GM19395 (cell line): ENCODE measurements at regions not wholly inside any gene's neighbourhood (a gene's known extent, or its start where the extent isn't known, plus 50 kb on each side); places are given as distances from the start of the nearest gene placed in this dataset.
A peak's percentile ranks its signal among the peaks of the same experiment; 100 is the strongest.
"Not testable (repeated sequence)": the region's sequence is repeated elsewhere in the genome, so short reads cannot be mapped to it uniquely, and the experiment has no call there.

Experiments
- ATAC-seq: cut with Tn5 transposase; IDR thresholded peaks from one replicate; pipeline ENCODE4 v1.9.1; 2021; ENCODE audit warnings: mild to moderate bottlenecking, moderate library complexity; ENCODE audit not compliant: unreplicated experiment

DNA sequence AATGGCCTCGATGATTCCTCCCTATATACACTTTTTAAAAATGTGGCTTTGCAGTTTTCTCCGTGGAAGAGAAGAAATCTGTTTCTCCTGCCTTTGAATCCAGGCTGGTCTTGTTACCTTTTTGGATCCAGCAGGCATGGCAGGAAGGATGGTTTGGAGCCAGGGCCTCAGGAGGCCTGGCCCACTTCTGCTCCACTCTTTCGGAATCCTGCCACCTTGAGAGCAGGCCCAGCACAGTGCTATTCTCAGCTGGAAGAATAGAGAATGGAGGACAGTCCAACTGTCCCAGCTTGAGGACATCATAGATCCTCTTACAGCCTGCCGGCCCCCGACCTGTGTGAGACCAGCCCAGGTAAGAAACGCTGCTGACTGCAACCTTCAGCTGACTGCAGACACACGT is 421.5 kb downstream of the FUT8 start:
- ATAC-seq = no peak

DNA sequence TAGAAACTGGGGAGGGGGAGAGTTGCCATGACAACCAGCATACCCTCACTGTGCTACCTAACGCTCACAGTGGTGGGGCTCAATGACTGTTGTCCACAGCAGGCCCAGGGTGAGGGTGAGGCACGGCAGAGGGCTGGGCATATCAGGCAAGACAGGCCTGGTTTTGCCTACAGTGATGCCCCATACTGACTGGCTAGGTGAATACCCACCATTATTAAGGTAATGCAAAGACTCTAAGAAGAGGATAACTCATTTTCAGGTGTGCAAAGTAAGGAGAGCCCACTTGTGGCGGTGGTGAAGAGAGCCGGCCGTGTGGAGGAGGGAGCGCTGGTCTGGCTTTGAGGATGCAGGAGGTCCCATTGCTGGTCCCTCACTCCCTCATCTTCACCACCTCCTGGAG is 422.3 kb downstream of the FUT8 start:
- ATAC-seq = no peak

DNA sequence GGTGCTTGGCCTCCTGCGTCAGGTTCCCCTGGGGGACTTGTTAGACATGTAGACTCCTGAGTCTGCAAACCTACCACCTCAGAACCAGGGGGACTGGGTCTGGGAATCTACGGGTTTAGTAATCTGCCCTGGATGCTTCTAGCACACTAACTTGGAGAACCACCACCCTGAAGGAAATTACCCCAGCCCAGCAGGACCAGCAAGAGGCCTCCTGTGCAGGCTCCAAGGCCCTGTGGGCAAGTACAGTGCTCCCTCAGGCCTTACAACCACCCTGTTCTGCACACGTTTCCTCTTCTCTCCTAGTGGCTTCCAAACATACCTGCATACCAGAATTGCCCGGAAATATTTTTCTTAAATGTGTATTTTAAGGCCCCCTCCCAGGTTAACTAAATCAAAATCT is 423.0 kb downstream of the FUT8 start:
- ATAC-seq = no peak

DNA sequence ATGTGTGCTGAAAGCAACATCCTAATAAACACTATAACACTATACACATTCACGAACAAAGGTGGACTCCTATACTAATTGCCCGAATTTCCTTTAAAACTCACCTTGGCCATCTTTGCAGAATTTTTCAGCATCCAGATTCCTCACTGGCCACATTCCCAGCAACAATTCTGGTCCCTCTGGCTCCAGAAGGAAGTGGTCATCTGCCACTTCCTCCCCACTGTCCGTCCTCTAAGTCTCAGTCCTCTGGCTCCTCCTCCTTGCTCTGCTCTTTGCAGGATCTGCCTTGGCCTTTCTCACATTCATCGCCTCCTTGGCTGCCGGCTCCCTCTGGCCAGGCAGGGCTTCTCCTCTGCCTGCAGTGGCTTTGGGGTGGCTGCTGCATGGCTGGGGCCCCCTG is 426.0 kb downstream of the FUT8 start:
- no peak for ATAC-seq

DNA sequence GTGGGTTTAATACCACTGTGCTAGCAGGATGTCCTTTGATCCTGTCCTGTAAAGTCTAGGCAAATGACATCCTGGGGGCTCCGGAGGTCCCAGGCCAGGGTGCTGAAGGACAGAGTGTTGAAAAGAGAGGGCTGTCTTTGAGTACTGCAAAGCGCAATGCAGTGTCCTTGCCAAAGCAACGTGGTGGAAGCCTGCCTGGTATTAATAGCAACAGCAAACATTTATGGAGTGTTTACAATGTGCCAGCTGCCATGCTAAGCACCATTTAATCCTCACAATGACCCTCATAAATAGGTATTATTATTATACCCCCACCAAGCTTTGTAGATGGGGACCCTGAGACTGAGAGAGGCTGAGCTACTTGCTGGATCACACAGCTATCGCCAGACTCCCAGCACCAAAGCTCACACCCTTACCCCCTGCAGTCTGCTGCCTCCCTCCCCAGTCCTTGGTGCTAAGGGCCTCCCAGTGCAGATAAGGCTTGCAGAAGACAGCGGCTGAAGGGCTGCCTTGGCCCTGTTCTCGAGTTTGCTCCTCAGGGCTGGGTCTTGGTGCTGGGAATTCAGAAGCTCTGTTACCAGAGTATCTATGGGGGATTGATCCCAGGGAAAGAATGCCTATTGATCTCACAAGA is 427.7 kb downstream of the FUT8 start:
- no peak for ATAC-seq

DNA sequence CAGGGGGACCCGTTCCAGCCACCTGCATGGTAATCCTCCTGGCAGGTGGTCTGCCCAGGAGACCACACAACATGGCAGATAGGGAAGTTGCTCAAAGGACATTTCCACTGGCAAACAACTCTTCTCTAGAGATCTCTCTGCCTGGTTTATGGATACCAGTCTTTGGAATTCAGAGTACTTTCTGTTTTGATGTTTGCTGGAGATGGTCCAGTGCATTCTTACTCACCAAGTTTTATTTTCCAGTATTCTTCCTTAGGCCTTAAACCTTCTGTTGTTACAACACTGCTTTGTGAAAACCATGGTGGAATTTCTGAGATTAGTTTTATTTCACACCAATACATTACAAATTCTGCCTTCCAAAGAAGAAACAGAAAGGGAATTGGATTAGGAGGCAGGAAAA is 428.3 kb downstream of the FUT8 start:
- no peak for ATAC-seq

DNA sequence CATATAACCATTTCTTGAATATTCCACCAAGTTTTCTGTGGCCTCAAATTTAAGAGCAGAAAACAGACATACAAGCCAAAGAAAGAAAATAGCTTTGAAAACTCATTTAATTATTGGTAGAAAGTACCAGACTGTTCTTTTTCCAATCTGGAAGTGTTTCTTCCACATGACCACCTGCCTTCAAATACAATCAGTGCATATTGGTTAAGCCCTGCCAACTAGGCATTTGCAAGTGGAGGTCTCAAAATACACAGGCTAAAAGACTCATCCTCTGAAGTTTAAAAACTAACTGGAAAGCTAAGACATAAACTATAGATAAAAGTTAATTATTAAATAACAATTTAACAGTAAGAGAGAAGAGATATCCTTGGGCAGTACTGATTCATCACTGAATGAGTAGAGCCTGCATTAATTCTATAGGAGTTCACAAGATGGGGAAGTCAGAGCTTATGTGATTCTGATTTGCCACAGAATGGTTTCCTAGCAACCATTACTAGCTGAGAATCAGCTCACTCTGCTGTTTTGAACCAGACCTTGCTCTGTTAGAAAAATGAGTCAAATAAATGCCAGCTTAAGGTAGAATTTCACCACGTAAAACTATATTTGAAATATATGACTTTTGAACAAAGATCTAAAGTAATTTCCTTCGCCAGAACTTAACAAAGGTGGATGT is 433.8 kb downstream of the FUT8 start:
- no peak for ATAC-seq

DNA sequence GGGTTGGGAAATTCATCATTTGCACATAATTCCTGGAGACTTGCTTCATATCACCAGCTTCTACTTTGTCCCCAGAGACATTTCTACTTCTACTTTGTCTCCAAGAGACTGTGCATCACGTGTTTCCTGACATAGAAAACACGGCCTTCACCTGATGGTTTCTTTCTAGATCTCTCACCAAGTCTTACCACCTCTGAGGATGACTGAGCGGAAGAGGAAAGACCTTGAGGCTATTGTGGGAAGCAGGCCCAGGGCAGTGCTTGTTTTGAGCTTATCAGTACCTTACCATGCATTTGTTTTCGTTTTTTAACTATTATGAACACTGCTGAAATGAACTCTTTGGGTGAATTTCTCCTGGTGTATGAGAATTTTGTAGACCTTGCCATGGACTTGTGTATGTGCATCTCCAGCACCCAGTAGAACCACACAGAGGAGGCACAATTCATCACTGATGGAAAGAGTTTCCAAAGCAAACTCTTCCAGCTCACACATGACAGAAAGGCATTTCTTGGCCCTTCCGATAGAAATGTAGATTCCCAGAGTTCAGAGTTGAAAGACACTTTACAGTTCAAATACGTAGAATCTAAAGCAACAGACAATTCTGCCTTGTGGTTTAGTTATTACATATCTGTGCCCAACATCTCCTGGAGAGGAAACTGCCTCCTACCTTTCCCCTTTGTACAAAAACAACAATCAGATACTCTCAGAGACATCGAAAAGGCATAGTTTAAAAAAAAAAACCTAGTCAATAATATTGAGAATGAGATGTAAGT is 434.7 kb downstream of the FUT8 start:
- ATAC-seq = peak; percentile 91

DNA sequence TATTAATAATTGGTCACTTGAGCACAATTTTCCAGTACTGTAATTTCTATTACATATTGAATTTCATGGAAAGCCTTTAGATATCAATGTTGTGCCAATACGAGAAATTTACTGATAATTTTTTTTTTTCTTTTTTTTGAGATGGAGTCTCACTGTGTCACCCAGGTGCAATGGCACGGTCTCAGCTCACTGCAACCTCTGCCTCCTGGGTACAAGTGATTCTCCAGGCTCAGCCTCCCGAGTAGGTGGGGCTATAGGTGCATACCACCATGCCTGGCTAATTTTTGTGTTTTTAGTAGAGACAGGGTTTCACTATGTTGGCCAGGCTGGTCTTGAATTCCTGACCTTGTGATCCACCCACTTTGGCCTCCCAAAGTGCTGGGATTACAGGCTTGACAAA is 435.4 kb downstream of the FUT8 start:
- ATAC-seq = not testable (repeated sequence)

DNA sequence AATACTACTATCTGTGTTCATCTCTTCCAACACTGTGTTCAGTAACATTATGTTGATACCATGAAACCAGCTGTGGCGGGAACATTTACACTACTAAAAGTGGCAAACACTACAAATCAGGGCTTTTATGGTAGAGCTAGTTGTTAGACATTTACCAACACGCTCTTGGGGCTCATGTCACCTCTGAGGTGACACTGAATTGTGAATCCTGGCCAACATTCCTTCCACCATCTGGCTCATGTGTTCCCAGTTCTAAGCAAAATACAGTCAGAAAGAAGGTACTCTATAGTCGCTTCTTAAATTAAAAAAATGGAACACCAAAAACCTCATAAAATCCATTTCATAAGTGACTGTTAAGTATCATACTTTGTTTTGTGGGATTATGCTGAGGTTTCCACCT is 436.6 kb downstream of the FUT8 start:
- no peak for ATAC-seq

DNA sequence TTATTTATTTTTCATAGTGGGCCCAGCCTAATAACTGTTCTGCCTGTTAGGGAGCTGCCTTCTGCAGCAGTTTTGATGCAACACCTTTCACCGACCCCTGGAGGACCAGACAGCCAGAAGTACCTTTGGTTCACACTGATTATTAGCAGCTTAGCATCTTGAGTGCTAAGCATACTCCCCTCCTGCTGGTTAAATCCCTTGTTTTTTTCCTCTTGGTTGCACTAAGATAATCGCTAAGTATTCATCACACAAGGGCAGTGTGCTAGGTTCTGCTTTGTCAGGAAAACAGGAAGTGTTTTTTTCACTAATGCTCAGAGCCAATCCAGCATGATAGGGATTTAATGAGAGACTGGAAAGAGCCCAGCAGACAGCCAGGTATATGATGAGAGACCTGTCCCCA is 437.0 kb downstream of the FUT8 start:
- no peak for ATAC-seq

DNA sequence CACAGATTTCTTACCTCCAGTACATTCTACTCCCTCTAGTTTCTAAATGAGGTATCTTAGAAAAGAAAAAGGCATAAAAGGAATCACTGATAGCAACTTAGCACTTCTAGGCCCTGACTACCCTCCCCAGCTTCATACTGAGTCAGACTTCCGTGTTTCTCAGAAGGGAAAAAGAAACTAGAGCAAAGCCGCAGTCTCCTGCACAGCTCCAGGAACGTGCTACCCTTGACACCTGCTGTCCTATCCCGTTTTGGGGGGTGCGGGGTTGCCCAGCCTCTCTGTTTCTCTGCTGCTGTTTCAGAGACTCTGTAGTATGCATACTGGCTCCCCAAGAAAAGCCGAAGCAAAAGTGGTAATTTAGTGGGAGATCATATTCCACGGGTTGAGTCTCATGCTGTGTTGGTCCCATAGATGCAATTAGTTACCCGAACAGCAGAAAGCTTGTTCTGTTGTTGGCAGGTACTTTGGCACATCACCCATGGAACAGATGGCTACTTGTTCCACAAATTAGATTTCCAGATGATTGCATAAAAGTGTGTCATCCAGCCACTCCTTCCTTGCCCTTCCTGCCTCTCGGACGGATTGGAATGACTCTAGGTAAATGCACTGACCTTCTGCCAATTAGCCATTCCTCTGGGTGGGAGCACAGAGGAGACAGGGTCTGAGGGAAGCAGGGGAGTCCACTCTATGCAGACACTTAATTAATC is 438.1 kb downstream of the FUT8 start:
- ATAC-seq = no peak

DNA sequence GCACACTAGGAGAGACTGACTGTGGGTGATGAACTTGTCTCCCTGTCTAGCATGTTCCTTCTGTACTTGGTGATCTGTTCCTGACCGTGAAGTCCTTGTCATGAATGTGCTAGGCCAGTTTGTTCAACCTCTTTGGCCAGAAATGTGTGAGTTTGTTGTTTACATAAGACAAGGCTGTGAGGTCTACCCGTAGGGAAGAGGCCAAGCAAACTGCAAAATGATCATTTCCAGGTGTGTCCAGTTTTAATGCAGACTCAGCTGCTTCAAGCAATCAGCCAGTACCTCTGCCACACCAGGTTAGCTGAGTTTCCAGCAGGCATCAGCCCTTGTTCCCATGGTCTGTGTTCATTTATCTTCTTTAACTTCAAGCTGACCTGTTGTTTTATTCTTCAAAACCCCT is 440.2 kb downstream of the FUT8 start:
- ATAC-seq = no peak

DNA sequence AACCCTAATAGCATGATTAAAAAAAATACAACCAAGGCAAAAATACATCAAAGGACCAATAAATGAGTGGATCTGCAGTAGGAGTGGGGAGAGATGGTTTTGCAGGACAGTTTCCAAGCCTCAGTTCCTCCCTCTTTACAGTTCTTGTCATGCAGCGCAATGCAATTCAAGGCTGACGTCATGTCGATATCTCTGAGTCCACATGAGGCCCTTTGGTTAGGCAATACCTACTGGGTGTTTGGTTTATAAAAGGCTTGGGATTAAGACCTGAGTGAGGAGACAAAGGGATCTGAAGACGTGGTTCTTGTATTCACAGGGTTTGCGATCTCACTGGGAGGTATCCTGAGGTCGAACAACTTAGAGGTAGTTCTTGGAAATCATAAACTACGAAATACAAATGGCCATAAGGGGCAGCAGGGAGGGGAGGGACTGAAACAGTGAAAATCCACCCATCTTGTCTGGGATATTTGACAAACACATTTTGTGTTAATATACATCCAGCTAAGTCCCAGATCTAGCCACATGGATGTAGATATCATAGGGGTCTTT is 441.0 kb downstream of the FUT8 start:
- ATAC-seq = no peak

DNA sequence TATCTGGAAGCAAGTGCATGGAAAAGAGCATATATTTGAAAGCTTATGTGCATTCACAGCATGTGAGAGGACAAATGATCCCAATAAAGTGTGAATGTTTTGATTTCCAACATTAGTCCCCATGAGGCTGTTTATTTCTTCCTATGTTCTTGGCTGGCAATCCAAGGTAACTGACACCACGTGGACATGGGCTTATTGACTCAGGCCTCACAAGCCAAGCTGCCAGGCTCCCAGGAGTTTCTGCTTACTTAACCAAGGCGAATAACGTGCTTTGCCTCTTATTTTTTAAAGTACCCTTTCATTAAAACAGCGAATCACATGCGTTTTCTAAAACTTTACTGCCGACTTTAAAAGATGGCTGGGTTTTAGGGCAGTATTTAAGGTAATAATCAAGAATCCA is 441.7 kb downstream of the FUT8 start:
- no peak for ATAC-seq

DNA sequence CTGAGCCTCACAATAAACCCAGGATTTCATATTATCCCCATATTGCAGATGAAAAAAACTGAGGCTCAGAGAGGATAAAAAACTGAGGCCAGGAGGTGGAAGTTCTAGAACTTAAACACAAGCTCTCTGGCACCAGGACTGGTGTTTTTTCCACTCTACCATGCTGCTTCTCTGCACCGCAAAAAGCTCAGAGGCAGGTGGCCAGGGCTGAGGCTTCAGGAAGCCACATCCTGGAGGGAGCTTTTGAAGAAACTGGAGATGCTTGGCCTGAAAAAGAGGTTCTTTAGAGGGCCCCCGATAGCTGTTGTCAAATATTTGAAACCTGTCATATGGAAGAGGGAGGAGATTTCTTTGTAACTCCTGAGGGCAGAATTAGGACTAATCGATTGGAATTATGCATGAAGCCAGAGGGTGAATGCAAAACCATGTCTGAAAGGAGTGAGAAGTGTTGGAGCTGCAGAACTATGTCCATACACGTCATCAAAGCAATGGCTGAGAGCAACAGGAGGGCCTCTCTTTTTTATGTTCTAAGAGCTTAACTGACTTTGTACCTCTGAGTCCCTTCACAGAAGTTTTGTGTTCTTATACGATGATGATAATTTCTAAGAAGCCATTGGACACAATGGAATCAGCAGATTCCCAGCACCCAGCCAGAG is 448.6 kb downstream of the FUT8 start:
- no peak for ATAC-seq

DNA sequence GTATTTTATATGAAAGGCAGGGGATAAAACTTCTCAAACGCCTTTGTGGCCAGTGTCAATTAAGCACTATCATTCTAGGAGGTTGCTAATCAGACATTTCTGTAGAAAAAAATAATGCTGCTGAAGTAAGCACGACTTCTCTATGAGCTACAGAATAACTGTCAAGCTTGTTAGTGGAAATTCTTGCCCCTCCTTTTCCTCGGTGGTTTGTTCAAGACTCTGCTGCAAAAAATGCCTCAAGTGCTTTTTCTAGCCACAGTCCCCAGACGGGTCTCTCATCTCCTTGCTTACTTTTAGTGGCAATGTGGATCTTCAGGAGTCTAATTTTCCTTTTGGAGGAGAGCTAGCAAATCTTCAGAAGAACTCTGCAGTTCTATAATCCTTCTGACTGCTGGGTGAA is 452.0 kb downstream of the FUT8 start:
- ATAC-seq = no peak

DNA sequence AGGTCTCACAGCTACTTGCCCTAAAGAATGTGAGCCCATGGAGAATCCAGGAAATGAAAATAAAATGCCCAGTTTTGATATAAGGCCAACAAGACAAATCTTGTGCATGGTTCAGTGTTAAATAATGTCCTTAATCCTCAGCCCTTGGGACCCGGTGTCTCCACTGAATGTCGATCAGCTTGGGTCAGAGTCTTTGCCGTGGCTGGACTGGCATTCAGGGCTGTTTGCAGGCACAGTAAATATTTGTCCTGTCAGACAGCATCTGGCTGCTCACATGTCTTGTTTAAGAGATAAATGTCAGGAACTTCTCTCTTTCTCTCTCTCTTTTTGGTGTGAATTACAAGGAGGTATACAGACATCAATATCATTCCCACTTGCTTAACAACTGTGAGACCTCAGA is 452.5 kb downstream of the FUT8 start:
- ATAC-seq = no peak

DNA sequence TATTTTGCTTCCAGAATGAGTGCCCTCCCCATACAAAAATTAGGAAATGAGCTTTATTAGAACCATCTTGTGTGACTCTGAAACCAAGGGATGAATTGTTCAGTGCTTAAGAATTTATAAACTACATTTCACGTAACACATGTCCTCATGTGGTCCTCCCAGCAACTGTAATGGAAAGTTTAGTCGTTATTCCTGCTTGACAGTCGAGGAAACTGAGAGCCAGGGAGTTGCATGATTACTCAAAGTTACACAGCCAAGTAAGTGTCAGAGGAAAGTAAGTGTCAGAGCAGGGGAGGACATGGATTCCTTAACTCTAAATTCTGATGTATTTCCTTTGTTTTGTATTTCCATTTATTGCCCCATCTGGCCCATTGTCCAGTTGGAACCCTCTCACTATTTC is 453.9 kb downstream of the FUT8 start:
- no peak for ATAC-seq

DNA sequence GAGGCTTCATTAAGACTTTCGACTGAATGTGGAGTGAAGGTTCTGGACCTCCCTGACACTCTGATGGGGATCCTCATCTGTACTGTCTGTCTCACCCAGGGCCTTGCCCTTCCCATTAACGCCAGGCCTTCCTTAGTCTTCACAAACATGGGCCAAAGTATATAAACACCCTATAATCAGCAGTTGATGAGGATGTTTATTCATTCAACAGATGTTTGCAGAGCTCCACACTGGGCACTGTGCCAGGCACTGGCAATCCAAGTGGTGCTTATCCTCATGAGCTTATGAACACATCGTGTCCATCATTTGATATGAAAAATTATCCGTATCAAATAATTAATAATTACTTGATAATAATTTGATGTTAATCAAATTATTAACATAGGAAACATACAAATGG is 454.4 kb downstream of the FUT8 start:
- ATAC-seq = no peak

DNA sequence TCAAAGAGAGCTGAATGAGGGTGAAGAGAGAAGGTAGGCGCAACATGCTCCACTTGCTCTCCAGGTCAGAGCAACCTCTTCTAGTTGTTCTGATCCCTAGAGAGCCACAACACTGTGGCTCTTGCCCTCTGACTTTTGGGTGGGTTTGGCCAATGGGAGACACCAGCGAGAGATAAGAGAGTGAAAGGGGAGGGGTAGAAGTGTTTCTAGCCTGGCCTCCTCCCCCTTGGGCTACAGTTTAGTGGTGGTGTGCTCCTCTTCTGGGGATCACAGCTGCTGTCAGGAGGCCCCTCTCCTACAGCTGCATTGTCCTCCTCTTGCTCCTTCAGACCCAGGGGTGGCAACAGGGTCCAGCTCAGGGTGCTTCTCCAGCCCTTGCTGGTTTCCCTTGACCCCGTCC is 454.8 kb downstream of the FUT8 start:
- ATAC-seq = no peak
